ENCODE measurements at regions not wholly inside any gene's neighbourhood (a gene's known extent, or its start where the extent isn't known, plus 50 kb on each side); places are given as distances from the start of the nearest gene placed in this dataset.

DNA sequence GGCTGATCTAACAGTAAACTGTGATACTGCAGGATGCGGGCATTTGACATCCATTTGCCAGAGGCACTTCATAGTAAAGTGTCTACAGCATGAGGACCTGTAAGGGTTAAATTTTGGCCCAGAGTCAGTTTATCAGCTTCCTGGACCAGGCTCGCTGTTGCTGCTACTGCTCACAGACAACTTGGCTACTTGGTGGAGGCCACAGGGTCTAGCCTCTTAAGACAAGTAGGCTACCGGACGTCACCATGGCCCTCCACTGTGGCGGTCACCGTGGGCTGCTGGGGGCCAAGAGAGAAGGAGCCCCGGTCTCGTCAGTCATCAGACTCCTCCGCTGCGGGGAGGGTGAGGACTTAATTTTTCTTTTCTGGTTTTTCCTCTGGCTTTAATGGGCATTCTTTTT is 117.3 kb upstream of the PZP start:
- WGBS (ENCODE audit: insufficient coverage, insufficient replicate concordance, low lambda C conversion rate, missing lambda C conversion rate): 81% methylated on average over 10 of the region's 10 CpGs
- Histone ChIP-seq H2AFZ (ENCODE audit: control insufficient read depth, low read depth, low read length) (no peak overlapping the region), H3K9ac (ENCODE audit: control insufficient read depth, insufficient read depth, low read length) (no peak overlapping the region), H4K20me1 (ENCODE audit: control insufficient read depth, insufficient read depth) (no peaks in the 10 kb centered on the region), H3K36me3 (ENCODE audit: control insufficient read depth in 2 of 2, insufficient read depth in 2 of 2, low read length in 1 of 2) (no peaks in the 10 kb centered on the region), H3K79me2 (ENCODE audit: control insufficient read depth, insufficient read depth, low read length) (no peaks in the 10 kb centered on the region), H3K9me3 (replicated peaks; ENCODE audit: control insufficient read depth, insufficient read depth, low read length) (no peaks in the 10 kb centered on the region), H3K27ac (ENCODE audit: control insufficient read depth, insufficient read depth) (no peak overlapping the region), H3K4me3 (no peak overlapping the region), H3K4me2 (ENCODE audit: control insufficient read depth, insufficient read depth) (no peak overlapping the region), H3K27me3 (replicated peaks in 1 of 2; ENCODE audit: control insufficient read depth in 2 of 2, insufficient read depth in 2 of 2, low read length in 1 of 2) (no peaks in the 10 kb centered on the region), H3K4me1 (ENCODE audit: control insufficient read depth, insufficient read depth, low read length) (no peaks in the 10 kb centered on the region)
- intact Hi-C loops (cut with micrococcal nuclease; ENCODE audit: unreplicated experiment): no loop called here
- ChIA-PET POLR2A (no interaction called here), CTCF (interaction anchor here (0.8 to 0.9 kb wide), 2 partner anchors 41 to 47 kb away, joined by 3 read pairs; no protein-coding TSS in a partner anchor), RAD21 (ENCODE audit: unreplicated experiment) (no interaction called here), SMC1A (ENCODE audit: uncharacterized antibody, unreplicated experiment) (no interaction called here)
- DNase-seq (ENCODE audit: low read depth, low spot score) (no peak), ATAC-seq (no peak), FAIRE-seq (no peak)
- in situ Hi-C loops (cut with MboI): no loop called here
- no TSS peak for BruUV-seq (replicated peaks)
- TF ChIP-seq, protein P1, sequence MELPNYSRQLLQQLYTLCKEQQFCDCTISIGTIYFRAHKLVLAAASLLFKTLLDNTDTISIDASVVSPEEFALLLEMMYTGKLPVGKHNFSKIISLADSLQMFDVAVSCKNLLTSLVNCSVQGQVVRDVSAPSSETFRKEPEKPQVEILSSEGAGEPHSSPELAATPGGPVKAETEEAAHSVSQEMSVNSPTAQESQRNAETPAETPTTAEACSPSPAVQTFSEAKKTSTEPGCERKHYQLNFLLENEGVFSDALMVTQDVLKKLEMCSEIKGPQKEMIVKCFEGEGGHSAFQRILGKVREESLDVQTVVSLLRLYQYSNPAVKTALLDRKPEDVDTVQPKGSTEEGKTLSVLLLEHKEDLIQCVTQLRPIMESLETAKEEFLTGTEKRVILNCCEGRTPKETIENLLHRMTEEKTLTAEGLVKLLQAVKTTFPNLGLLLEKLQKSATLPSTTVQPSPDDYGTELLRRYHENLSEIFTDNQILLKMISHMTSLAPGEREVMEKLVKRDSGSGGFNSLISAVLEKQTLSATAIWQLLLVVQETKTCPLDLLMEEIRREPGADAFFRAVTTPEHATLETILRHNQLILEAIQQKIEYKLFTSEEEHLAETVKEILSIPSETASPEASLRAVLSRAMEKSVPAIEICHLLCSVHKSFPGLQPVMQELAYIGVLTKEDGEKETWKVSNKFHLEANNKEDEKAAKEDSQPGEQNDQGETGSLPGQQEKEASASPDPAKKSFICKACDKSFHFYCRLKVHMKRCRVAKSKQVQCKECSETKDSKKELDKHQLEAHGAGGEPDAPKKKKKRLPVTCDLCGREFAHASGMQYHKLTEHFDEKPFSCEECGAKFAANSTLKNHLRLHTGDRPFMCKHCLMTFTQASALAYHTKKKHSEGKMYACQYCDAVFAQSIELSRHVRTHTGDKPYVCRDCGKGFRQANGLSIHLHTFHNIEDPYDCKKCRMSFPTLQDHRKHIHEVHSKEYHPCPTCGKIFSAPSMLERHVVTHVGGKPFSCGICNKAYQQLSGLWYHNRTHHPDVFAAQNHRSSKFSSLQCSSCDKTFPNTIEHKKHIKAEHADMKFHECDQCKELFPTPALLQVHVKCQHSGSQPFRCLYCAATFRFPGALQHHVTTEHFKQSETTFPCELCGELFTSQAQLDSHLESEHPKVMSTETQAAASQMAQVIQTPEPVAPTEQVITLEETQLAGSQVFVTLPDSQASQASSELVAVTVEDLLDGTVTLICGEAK (IDR thresholded peaks at IDR 0.05; ENCODE audit: borderline replicate concordance): no peak
- no peak for TF ChIP-seq ZZZ3 (IDR thresholded peaks at IDR 0.05; ENCODE audit: control insufficient read depth, insufficient read length, low read depth)
- no peak for TF ChIP-seq ATF7 (IDR thresholded peaks at IDR 0.05; ENCODE audit: low read depth)
- TF ChIP-seq, protein P2, sequence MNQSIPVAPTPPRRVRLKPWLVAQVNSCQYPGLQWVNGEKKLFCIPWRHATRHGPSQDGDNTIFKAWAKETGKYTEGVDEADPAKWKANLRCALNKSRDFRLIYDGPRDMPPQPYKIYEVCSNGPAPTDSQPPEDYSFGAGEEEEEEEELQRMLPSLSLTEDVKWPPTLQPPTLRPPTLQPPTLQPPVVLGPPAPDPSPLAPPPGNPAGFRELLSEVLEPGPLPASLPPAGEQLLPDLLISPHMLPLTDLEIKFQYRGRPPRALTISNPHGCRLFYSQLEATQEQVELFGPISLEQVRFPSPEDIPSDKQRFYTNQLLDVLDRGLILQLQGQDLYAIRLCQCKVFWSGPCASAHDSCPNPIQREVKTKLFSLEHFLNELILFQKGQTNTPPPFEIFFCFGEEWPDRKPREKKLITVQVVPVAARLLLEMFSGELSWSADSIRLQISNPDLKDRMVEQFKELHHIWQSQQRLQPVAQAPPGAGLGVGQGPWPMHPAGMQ (IDR thresholded peaks at IDR 0.05; ENCODE audit: borderline replicate concordance): no peak
- TF ChIP-seq ETV6 (conservative IDR thresholded peaks at IDR 0.05 in 1 of 2, IDR thresholded peaks at IDR 0.05 in 1 of 2; ENCODE audit: borderline replicate concordance in 1 of 2, low read depth in 1 of 2): no peak
- TF ChIP-seq, protein P3, sequence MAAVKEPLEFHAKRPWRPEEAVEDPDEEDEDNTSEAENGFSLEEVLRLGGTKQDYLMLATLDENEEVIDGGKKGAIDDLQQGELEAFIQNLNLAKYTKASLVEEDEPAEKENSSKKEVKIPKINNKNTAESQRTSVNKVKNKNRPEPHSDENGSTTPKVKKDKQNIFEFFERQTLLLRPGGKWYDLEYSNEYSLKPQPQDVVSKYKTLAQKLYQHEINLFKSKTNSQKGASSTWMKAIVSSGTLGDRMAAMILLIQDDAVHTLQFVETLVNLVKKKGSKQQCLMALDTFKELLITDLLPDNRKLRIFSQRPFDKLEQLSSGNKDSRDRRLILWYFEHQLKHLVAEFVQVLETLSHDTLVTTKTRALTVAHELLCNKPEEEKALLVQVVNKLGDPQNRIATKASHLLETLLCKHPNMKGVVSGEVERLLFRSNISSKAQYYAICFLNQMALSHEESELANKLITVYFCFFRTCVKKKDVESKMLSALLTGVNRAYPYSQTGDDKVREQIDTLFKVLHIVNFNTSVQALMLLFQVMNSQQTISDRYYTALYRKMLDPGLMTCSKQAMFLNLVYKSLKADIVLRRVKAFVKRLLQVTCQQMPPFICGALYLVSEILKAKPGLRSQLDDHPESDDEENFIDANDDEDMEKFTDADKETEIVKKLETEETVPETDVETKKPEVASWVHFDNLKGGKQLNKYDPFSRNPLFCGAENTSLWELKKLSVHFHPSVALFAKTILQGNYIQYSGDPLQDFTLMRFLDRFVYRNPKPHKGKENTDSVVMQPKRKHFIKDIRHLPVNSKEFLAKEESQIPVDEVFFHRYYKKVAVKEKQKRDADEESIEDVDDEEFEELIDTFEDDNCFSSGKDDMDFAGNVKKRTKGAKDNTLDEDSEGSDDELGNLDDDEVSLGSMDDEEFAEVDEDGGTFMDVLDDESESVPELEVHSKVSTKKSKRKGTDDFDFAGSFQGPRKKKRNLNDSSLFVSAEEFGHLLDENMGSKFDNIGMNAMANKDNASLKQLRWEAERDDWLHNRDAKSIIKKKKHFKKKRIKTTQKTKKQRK (IDR thresholded peaks at IDR 0.05; ENCODE audit: low read depth, low read length): no peak
- no peak for TF ChIP-seq SREBF2 (IDR thresholded peaks at IDR 0.05; ENCODE audit: low read length)
- TF ChIP-seq, protein P4, sequence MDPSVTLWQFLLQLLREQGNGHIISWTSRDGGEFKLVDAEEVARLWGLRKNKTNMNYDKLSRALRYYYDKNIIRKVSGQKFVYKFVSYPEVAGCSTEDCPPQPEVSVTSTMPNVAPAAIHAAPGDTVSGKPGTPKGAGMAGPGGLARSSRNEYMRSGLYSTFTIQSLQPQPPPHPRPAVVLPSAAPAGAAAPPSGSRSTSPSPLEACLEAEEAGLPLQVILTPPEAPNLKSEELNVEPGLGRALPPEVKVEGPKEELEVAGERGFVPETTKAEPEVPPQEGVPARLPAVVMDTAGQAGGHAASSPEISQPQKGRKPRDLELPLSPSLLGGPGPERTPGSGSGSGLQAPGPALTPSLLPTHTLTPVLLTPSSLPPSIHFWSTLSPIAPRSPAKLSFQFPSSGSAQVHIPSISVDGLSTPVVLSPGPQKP (IDR thresholded peaks at IDR 0.05; ENCODE audit: low read depth, low read length): no peak
- no peak for TF ChIP-seq BHLHE40 (IDR thresholded peaks at IDR 0.05; ENCODE audit: borderline replicate concordance in 1 of 2, low read depth in 2 of 2, low read length in 1 of 2)
- no peak for TF ChIP-seq GATAD2B (conservative IDR thresholded peaks at IDR 0.05; ENCODE audit: low read depth)
- no peak for TF ChIP-seq STAT1 (conservative IDR thresholded peaks at IDR 0.05)
